B cell (primary cell): ENCODE measurements at regions not wholly inside any gene's neighbourhood (a gene's known extent, or its start where the extent isn't known, plus 50 kb on each side); places are given as distances from the start of the nearest gene placed in this dataset.

Experiments used
- ATAC-seq: fragments of 200-7000 bp; cut with Tn5 transposase; one replicate; pipeline ENCODE4 v1.10.0; 2021; ENCODE audit warnings: low read depth, mild to moderate bottlenecking, moderate number of reproducible peaks, moderate library complexity
- CTCF ChIA-PET: fragments of 350-600 bp; sonication (Branson Sonifier 250); formaldehyde crosslinking; loops from one replicate; lab custom pipeline; 2021; ENCODE audit warnings: antibody characterized with exemption, inconsistent platforms; lab: Charles Lee
- POLR2A ChIA-PET: fragments of 350-600 bp; sonication (Branson Sonifier 250); formaldehyde crosslinking; loops from one replicate; lab custom pipeline; 2021; ENCODE audit warnings: antibody characterized with exemption; lab: Charles Lee
- DNase-seq: peaks from one replicate; pipeline ENCODE4 v3.0.0; 2013
- H2AFZ ChIP-seq: 2 replicates; pipeline ENCODE4 v1.6.1; 2012; ENCODE audit warnings: mild to moderate bottlenecking, low read depth, low read length; ENCODE audit not compliant: insufficient read depth, poor library complexity, severe bottlenecking
- H3K27ac ChIP-seq, 2 donors: 1 replicate in 1 of 2; 2 replicates in 1 of 2; pipeline ENCODE4 v1.5.1; 2012 to 2013; ENCODE audit warnings: low read length in 2 of 2, mild to moderate bottlenecking in 2 of 2, moderate library complexity in 1 of 2
- H3K27me3 ChIP-seq, 4 experiments: fragments of 200-600 bp in 1 of 4; sonication (generic) in 1 of 4; replicated peaks in 1 of 4; 1 replicate in 2 of 4; 2 replicates in 2 of 4; pipeline versions ENCODE4 v1.6.1 to v1.7.0; 2013 to 2016; ENCODE audit warnings: low read length in 3 of 4, mild to moderate bottlenecking in 2 of 4, mixed read lengths in 1 of 4, moderate library complexity in 1 of 4; ENCODE audit not compliant: insufficient read depth in 4 of 4, control insufficient read depth in 3 of 4; ENCODE audit errors: control extremely low read depth in 1 of 4
- H3K36me3 ChIP-seq, 2 experiments: replicated peaks in 1 of 2; 1 replicate in 1 of 2; 2 replicates in 1 of 2; pipeline versions ENCODE4 v1.6.1 to v1.7.1; 2013; ENCODE audit warnings: low read length in 1 of 2; ENCODE audit not compliant: insufficient read depth in 2 of 2, control insufficient read depth in 1 of 2; ENCODE audit errors: control extremely low read depth in 1 of 2, extremely low read depth in 1 of 2
- H3K4me1 ChIP-seq, 2 donors: fragments of 200-600 bp in 1 of 2; sonication (generic) in 1 of 2; 1 replicate in 1 of 2; 2 replicates in 1 of 2; pipeline versions ENCODE4 v1.5.1 to v1.6.1; 2013 to 2017; ENCODE audit warnings: low read length in 2 of 2; ENCODE audit not compliant: control insufficient read depth in 2 of 2, insufficient read depth in 2 of 2
- H3K4me2 ChIP-seq: replicated peaks from 2 replicates; pipeline ENCODE3; 2012; ENCODE audit warnings: mild to moderate bottlenecking, low read depth, low read length; ENCODE audit not compliant: poor library complexity, severe bottlenecking
- H3K4me3 ChIP-seq, 5 experiments: fragments of 200-600 bp in 1 of 5; sonication (generic) in 1 of 5; 1 replicate in 3 of 5; 2 replicates in 2 of 5; pipeline versions ENCODE4 v1.5.1 to v1.7.0; 2011 to 2016; ENCODE audit warnings: low read length in 4 of 5, mild to moderate bottlenecking in 4 of 5, low read depth in 2 of 5, control low read depth in 1 of 5, moderate library complexity in 1 of 5; ENCODE audit not compliant: insufficient read depth in 1 of 5; ENCODE audit errors: control extremely low read depth in 1 of 5, extremely low read depth in 1 of 5
- H3K79me2 ChIP-seq: fragments of 200-600 bp; sonication (generic); one replicate; pipeline ENCODE4 v1.6.0; 2016; ENCODE audit warnings: low read length; ENCODE audit not compliant: control insufficient read depth, insufficient read depth
- H3K9ac ChIP-seq: fragments of 200-600 bp; sonication (generic); 2 replicates; pipeline ENCODE4 v1.6.1; 2017; ENCODE audit warnings: mild to moderate bottlenecking, low read length, moderate library complexity
- H3K9me3 ChIP-seq, 3 donors: one replicate each; pipeline versions ENCODE4 v1.6.1 to v1.7.1; 2013; ENCODE audit warnings: low read length in 2 of 3; ENCODE audit not compliant: control insufficient read depth in 2 of 3, insufficient read depth in 1 of 3; ENCODE audit errors: control extremely low read depth in 1 of 3
- H4K20me1 ChIP-seq: 2 replicates; pipeline ENCODE4 v1.6.0; 2012; ENCODE audit warnings: mild to moderate bottlenecking, low read length; ENCODE audit not compliant: insufficient read depth, control insufficient read depth, poor library complexity, severe bottlenecking
- H3K27ac Mint-ChIP-seq: one replicate; pipeline ENCODE4 v1.8.0; 2021; ENCODE audit warnings: mixed read lengths
- H3K27me3 Mint-ChIP-seq: one replicate; pipeline ENCODE4 v1.8.0; 2021; ENCODE audit warnings: mixed read lengths
- H3K4me1 Mint-ChIP-seq: one replicate; pipeline ENCODE4 v1.8.0; 2021; ENCODE audit warnings: mixed read lengths
- H3K4me3 Mint-ChIP-seq: one replicate; pipeline ENCODE4 v1.8.0; 2021; ENCODE audit warnings: mixed read lengths
- H3K9me3 Mint-ChIP-seq: one replicate; pipeline ENCODE4 v1.8.0; 2022; ENCODE audit warnings: mixed read lengths; ENCODE audit not compliant: insufficient read depth
- CTCF ChIP-seq: fragments of 200-600 bp; IDR thresholded peaks from one replicate; pipeline ENCODE4 v1.8.0; 2022; ENCODE audit warnings: antibody characterized with exemption, mild to moderate bottlenecking
- EZH2 ChIP-seq: IDR thresholded peaks from 2 replicates; pipeline ENCODE4 v1.6.1; 2012; ENCODE audit warnings: borderline replicate concordance, low read depth, mild to moderate bottlenecking, moderate library complexity, low read length; ENCODE audit not compliant: insufficient read depth, poor library complexity, severe bottlenecking
- WGBS: methylation state at CpG from one replicate; pipeline ENCODE4 v1.1.5; 2013; ENCODE audit warnings: missing lambda C conversion rate; ENCODE audit not compliant: insufficient coverage; 5-methylcytosine and 5-hydroxymethylcytosine counted together
- intact Hi-C: fragments of 100-400 bp; cut with micrococcal nuclease; formaldehyde crosslinking; loops from one replicate; pipeline ENCODE4 v1.10.0; 2022

GRCh38 chr19:29013988-29014387 lies 199.0 kb downstream of the UQCRFS1 start:
- TF ChIP-seq EZH2 (no peak), CTCF (no peak)
- H3K9ac ChIP-seq: no peak overlapping the region
- Mint-ChIP-seq H3K27me3 (no peaks in the 10 kb centered on the region), H3K27ac (no peak overlapping the region), H3K4me3 (no peak overlapping the region), H3K4me1 (no peaks in the 10 kb centered on the region), H3K9me3 (no peaks in the 10 kb centered on the region)
- no peak for DNase-seq
- H3K79me2 ChIP-seq: no peaks in the 10 kb centered on the region
- no peaks in the 10 kb centered on the region for H3K36me3 ChIP-seq
- no peak overlapping the region for H3K4me2 ChIP-seq
- CTCF ChIA-PET: no interaction called here
- peaks cover 0 to 26% (median 0%) of the 10 kb centered on the region in 3 donors for H3K9me3 ChIP-seq
- intact Hi-C loops: no loop called here
- no peak for ATAC-seq
- no peak overlapping the region for H3K4me3 ChIP-seq
- no peaks in the 10 kb centered on the region for H3K27me3 ChIP-seq
- no peak overlapping the region for H2AFZ ChIP-seq
- WGBS: 91% methylated on average over 15 of the region's 15 CpGs
- POLR2A ChIA-PET: no interaction called here
- no peak overlapping the region for H3K27ac ChIP-seq
- H4K20me1 ChIP-seq: no peaks in the 10 kb centered on the region
- H3K4me1 ChIP-seq: no peaks in the 10 kb centered on the region

GRCh38 chr19:29013325-29013724 lies 199.6 kb downstream of the UQCRFS1 start:
- H3K9me3 Mint-ChIP-seq: no peaks in the 10 kb centered on the region
- H3K79me2 ChIP-seq: no peaks in the 10 kb centered on the region
- no peak overlapping the region for H3K27ac Mint-ChIP-seq
- H3K27me3 Mint-ChIP-seq: no peaks in the 10 kb centered on the region
- no peaks in the 10 kb centered on the region for H3K4me1 Mint-ChIP-seq
- no peak overlapping the region for H2AFZ ChIP-seq
- intact Hi-C loops: no loop called here
- 50% methylated on average over 6 of the region's 10 CpGs for WGBS
- ChIA-PET POLR2A (no interaction called here), CTCF (no interaction called here)
- no peaks in the 10 kb centered on the region for H4K20me1 ChIP-seq
- H3K4me3 Mint-ChIP-seq: no peak overlapping the region
- H3K4me3 ChIP-seq: no peak overlapping the region
- no peak for TF ChIP-seq CTCF
- TF ChIP-seq EZH2: no peak
- peaks cover 0 to 29% (median 0%) of the 10 kb centered on the region in 3 donors for H3K9me3 ChIP-seq
- DNase-seq: no peak
- H3K9ac ChIP-seq: no peak overlapping the region
- H3K4me2 ChIP-seq: no peak overlapping the region
- no peaks in the 10 kb centered on the region for H3K4me1 ChIP-seq
- no peak overlapping the region for H3K27ac ChIP-seq
- H3K27me3 ChIP-seq: no peaks in the 10 kb centered on the region
- H3K36me3 ChIP-seq: no peaks in the 10 kb centered on the region
- no peak for ATAC-seq
